ENCODE measurements at regions not wholly inside any gene's neighbourhood (a gene's known extent, or its start where the extent isn't known, plus 50 kb on each side); places are given as distances from the start of the nearest gene placed in this dataset.
A peak's percentile ranks its signal among the peaks of the same experiment; 100 is the strongest.

- no peak for DNase-seq
Measured at GRCh38 chr9:89889865-89890264, 285.1 kb downstream of the GADD45G start.

GRCh38 chr9:89890326-89890980 lies 285.6 kb downstream of the GADD45G start:
- no peak for DNase-seq

- DNase-seq: no peak
Measured at GRCh38 chr9:89891221-89891590, 286.4 kb downstream of the GADD45G start.

GRCh38 chr9:89891591-89892304 lies 286.9 kb downstream of the GADD45G start:
- no peak for DNase-seq

- DNase-seq: no peak
Measured at GRCh38 chr9:89892920-89893319, 288.1 kb downstream of the GADD45G start.

- DNase-seq: no peak
Measured at GRCh38 chr9:89893886-89894285, 289.1 kb downstream of the GADD45G start.

GRCh38 chr9:89896806-89897340 lies 292.1 kb downstream of the GADD45G start:
- peak; percentile 81 for DNase-seq

GRCh38 chr9:89899573-89899972 lies 294.8 kb downstream of the GADD45G start:
- no peak for DNase-seq

GRCh38 chr9:89901920-89902319 lies 297.1 kb downstream of the GADD45G start:
- DNase-seq: no peak

GRCh38 chr9:89902450-89903140 lies 297.8 kb downstream of the GADD45G start:
- no peak for DNase-seq

GRCh38 chr9:89903141-89903475 lies 298.3 kb downstream of the GADD45G start:
- no peak for DNase-seq

GRCh38 chr9:89905606-89906338 lies 301.0 kb downstream of the GADD45G start:
- no peak for DNase-seq

- no peak for DNase-seq
Measured at GRCh38 chr9:89911721-89912604, 307.2 kb downstream of the GADD45G start.

GRCh38 chr9:89912605-89912953 lies 307.8 kb downstream of the GADD45G start:
- no peak for DNase-seq

GRCh38 chr9:89915187-89915586 lies 310.4 kb downstream of the GADD45G start:
- no peak for DNase-seq

- DNase-seq: no peak
Measured at GRCh38 chr9:89916001-89916597, 311.3 kb downstream of the GADD45G start.

- no peak for DNase-seq
Measured at GRCh38 chr9:89917861-89918260, 313.0 kb downstream of the GADD45G start.

- DNase-seq: peak; percentile 88
Measured at GRCh38 chr9:89919171-89919681, 314.4 kb downstream of the GADD45G start.

GRCh38 chr9:89920131-89920530 lies 315.3 kb downstream of the GADD45G start:
- DNase-seq: no peak

GRCh38 chr9:89920951-89921350 lies 316.1 kb downstream of the GADD45G start:
- no peak for DNase-seq

- DNase-seq: peak; percentile 29
Measured at GRCh38 chr9:89922099-89922498, 317.3 kb downstream of the GADD45G start.

GRCh38 chr9:89923174-89923573 lies 318.4 kb downstream of the GADD45G start:
- no peak for DNase-seq

Measured in NCI-H510A treated with DMSO at 0.1 percent for 48 hours (cell line).